Body of pancreas (tissue), 4 donors: ENCODE measurements at regions not wholly inside any gene's neighbourhood (a gene's known extent, or its start where the extent isn't known, plus 50 kb on each side); places are given as distances from the start of the nearest gene placed in this dataset.

Experiments
- ATAC-seq: fragments of 150-250 bp; one replicate; pipeline ENCODE4 v1.9.1; 2016
- DNase-seq, 4 donors: peaks; one replicate each; pipeline ENCODE4 v3.0.0-alpha.2; 2019
- H3K27ac ChIP-seq, 4 donors: fragments of 200-600 bp; sonication (generic); 1 replicate in 3 of 4; 2 replicates in 1 of 4; pipeline versions ENCODE4 v1.5.1 to v1.6.1; 2016 to 2019; ENCODE audit warnings: mild to moderate bottlenecking in 1 of 4, mixed read lengths in 1 of 4, moderate library complexity in 1 of 4
- H3K27me3 ChIP-seq, 2 donors: fragments of 200-600 bp; sonication (generic); one replicate each; pipeline ENCODE4 v1.6.0; 2016; ENCODE audit warnings: mild to moderate bottlenecking in 1 of 2
- H3K36me3 ChIP-seq, 2 donors: fragments of 200-600 bp; sonication (generic); replicated peaks in 1 of 2; 2 replicates each; pipeline ENCODE4 v1.5.1; 2016; ENCODE audit warnings: low read depth in 2 of 2; ENCODE audit not compliant: insufficient read depth in 1 of 2
- H3K4me1 ChIP-seq: fragments of 200-600 bp; sonication (generic); one replicate; pipeline ENCODE4 v1.6.0; 2016
- H3K4me3 ChIP-seq, 2 donors: fragments of 200-600 bp; sonication (generic); 1 replicate in 1 of 2; 2 replicates in 1 of 2; pipeline ENCODE4 v1.5.1; 2016 to 2019
- H3K9me3 ChIP-seq, 3 donors: fragments of 200-600 bp; sonication (generic); 1 replicate in 2 of 3; 2 replicates in 1 of 3; pipeline ENCODE4 v1.5.1; 2016
- CTCF ChIP-seq, 7 experiments: fragments of 450-650 bp in 4 of 7; fragments of 200-600 bp in 3 of 7; sonication (generic) in 3 of 7; IDR thresholded peaks; one replicate each; pipeline ENCODE4 v1.5.1; 2016 to 2019; ENCODE audit warnings: antibody characterized with exemption in 7 of 7
- POLR2A ChIP-seq, 3 donors: fragments of 450-650 bp; IDR thresholded peaks; one replicate each; pipeline ENCODE4 v1.6.1; 2016; ENCODE audit warnings: antibody characterized with exemption in 3 of 3, mild to moderate bottlenecking in 2 of 3
- WGBS, 2 donors: methylation state at CpG; one replicate each; pipeline ENCODE4 v1.1.5; 2017; 5-methylcytosine and 5-hydroxymethylcytosine counted together
- intact Hi-C: fragments of 100-400 bp; cut with DNase I; formaldehyde crosslinking; loops from one replicate; pipeline ENCODE4 v1.15.1; 2023

GRCh38 chr18:55863876-55864275, 275.9 kb upstream of the TCF4 start:
- Histone ChIP-seq H3K4me1 (peaks cover 4% of the 10 kb centered on the region), H3K27me3 (no peaks in the 10 kb centered on the region), H3K36me3 (no peaks in the 10 kb centered on the region), H3K9me3 (no peaks in the 10 kb centered on the region), H3K4me3 (no peak overlapping the region), H3K27ac (no peak overlapping the region)
- 35 to 36% methylated on average over 7 of the region's 7 CpGs for WGBS, 2 donors
- intact Hi-C loops, result no loop called here
- ATAC-seq (no peak), DNase-seq (no peak)
- TF ChIP-seq POLR2A (IDR thresholded peaks at IDR 0.05) (no peak), CTCF (IDR thresholded peaks at IDR 0.05) (no peak)

- Histone ChIP-seq H3K27me3 (no peaks in the 10 kb centered on the region), H3K4me1 (peaks cover 4% of the 10 kb centered on the region), H3K27ac (no peak overlapping the region), H3K4me3 (no peak overlapping the region), H3K36me3 (no peaks in the 10 kb centered on the region), H3K9me3 (no peaks in the 10 kb centered on the region)
- no peak for ATAC-seq
- intact Hi-C loops, result no loop called here
- whole genome bisulfite sequencing, 2 donors, result 88 to 91% methylated on average over 4 of the region's 4 CpGs
- TF ChIP-seq CTCF (IDR thresholded peaks at IDR 0.05) (no peak), POLR2A (IDR thresholded peaks at IDR 0.05) (no peak)
- no peak for DNase-seq
Measured at GRCh38 chr18:55863391-55863706, 275.4 kb upstream of the TCF4 start.

- WGBS, 2 donors, result 94 to 95% methylated on average over 20 of the region's 20 CpGs
- intact Hi-C loops, result no loop called here
Measured at GRCh38 chr18:55862693-55863390, 274.9 kb upstream of the TCF4 start.

GRCh38 chr18:55861266-55861665, 273.3 kb upstream of the TCF4 start:
- Histone ChIP-seq H3K4me3 (no peak overlapping the region), H3K27me3 (no peaks in the 10 kb centered on the region), H3K9me3 (no peaks in the 10 kb centered on the region), H3K36me3 (no peaks in the 10 kb centered on the region), H3K4me1 (peaks cover 4% of the 10 kb centered on the region), H3K27ac (no peak overlapping the region)
- no peak for TF ChIP-seq POLR2A (IDR thresholded peaks at IDR 0.05)
- TF ChIP-seq CTCF (IDR thresholded peaks at IDR 0.05), result peak; percentile 12 to 45 (median 23)
- no peak for ATAC-seq
- DNase-seq, result peak in 2 of 4 donors; percentile 11 to 27
- WGBS, 2 donors, result 59% methylated on average over 6 of the region's 6 CpGs
- intact Hi-C loops, result no loop called here

More at GRCh38 chr18:55862693-55863390, 274.9 kb upstream of the TCF4 start:
- no peak for ATAC-seq
- Histone ChIP-seq H3K36me3 (no peaks in the 10 kb centered on the region), H3K4me3 (no peak overlapping the region), H3K4me1 (peaks cover 4% of the 10 kb centered on the region), H3K9me3 (no peaks in the 10 kb centered on the region), H3K27me3 (no peaks in the 10 kb centered on the region), H3K27ac (no peak overlapping the region)
- TF ChIP-seq CTCF (IDR thresholded peaks at IDR 0.05), result no peak
- TF ChIP-seq POLR2A (IDR thresholded peaks at IDR 0.05), result no peak
- DNase-seq, result no peak
